Esophagus muscularis mucosa (tissue), 4 donors: ENCODE measurements at regions not wholly inside any gene's neighbourhood (a gene's known extent, or its start where the extent isn't known, plus 50 kb on each side); places are given as distances from the start of the nearest gene placed in this dataset.

ENCODE experiments used
- DNase-seq: peaks from one replicate; pipeline ENCODE4 v3.0.0-alpha.2; 2017; ENCODE audit errors: extremely low spot score
- H3K27ac ChIP-seq, 4 donors: fragments of 200-600 bp; sonication (generic); replicated peaks in 1 of 4; 1 replicate in 3 of 4; 2 replicates in 1 of 4; pipeline ENCODE4 v1.5.1; 2016 to 2019; ENCODE audit warnings: mild to moderate bottlenecking in 1 of 4
- H3K27me3 ChIP-seq, 4 donors: fragments of 200-600 bp; sonication (generic); one replicate each; pipeline versions ENCODE4 v1.5.1 to v1.6.0; 2016 to 2019
- H3K36me3 ChIP-seq, 4 donors: fragments of 200-600 bp; sonication (generic); one replicate each; pipeline ENCODE4 v1.5.1; 2016 to 2019
- H3K4me1 ChIP-seq, 4 donors: fragments of 200-600 bp; sonication (generic); one replicate each; pipeline ENCODE4 v1.5.1; 2016 to 2019
- H3K4me3 ChIP-seq, 4 donors: fragments of 200-600 bp; sonication (generic); 1 replicate in 2 of 4; 2 replicates in 2 of 4; pipeline ENCODE4 v1.5.1; 2016 to 2019; ENCODE audit warnings: mild to moderate bottlenecking in 4 of 4, moderate library complexity in 1 of 4
- H3K9me3 ChIP-seq, 4 donors: fragments of 200-600 bp; sonication (generic); 1 replicate in 3 of 4; 2 replicates in 1 of 4; pipeline ENCODE4 v1.5.1; 2016 to 2019
- EP300 ChIP-seq: sonication (generic); formaldehyde crosslinking; IDR thresholded peaks from one replicate; pipeline ENCODE4 v1.6.1; 2017; ENCODE audit warnings: antibody characterized with exemption
- POLR2A ChIP-seq: fragments of 450-650 bp; IDR thresholded peaks from one replicate; pipeline ENCODE4 v1.6.1; 2017; ENCODE audit warnings: antibody characterized with exemption, moderate library complexity, mild to moderate bottlenecking, low read depth
- POLR2AphosphoS5 ChIP-seq, 2 donors: sonication (generic); formaldehyde crosslinking; IDR thresholded peaks; one replicate each; pipeline ENCODE4 v1.6.1; 2017; ENCODE audit warnings: antibody characterized with exemption in 2 of 2
- WGBS: methylation state at CpG from one replicate; pipeline ENCODE4 v1.1.5; 2018; 5-methylcytosine and 5-hydroxymethylcytosine counted together
- intact Hi-C: fragments of 100-400 bp; cut with DNase I; formaldehyde crosslinking; loops from one replicate; pipeline ENCODE4 v1.15.1; 2023
- TF ChIP-seq, protein P1 (sequence below), 3 experiments: fragments of 200-600 bp in 2 of 3; fragments of 450-650 bp in 1 of 3; sonication (generic) in 2 of 3; IDR thresholded peaks; one replicate each; pipeline ENCODE4 v1.5.1; 2017 to 2019; ENCODE audit warnings: antibody characterized with exemption in 3 of 3, mild to moderate bottlenecking in 2 of 3, moderate library complexity in 1 of 3

DNA sequence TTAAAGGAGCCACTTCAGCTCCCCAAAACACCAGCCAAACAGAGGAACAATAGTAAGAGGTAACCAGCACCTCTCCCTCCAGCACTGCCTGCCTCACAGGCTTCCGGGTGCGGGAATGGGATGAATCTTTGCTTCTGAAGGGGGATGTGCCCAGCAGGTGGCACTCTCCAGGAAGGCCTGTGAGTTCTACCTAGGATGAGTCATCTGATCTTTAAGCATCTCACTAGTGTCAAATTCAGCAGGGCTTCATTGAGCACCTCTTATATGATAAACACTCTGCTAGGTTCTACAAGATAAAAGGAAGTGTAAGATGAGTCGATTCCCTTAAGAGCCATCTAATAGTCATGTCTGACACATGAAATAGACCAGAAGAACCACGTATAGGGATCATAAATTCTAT lies 237.4 kb upstream of the UMPS start:
- Histone ChIP-seq H3K27ac (no peak overlapping the region), H3K27me3 (no peaks in the 10 kb centered on the region), H3K9me3 (no peaks in the 10 kb centered on the region), H3K4me1 (peaks cover 0 to 7% (median 0%) of the 10 kb centered on the region in 4 donors), H3K36me3 (peaks cover 0 to 40% (median 13%) of the 10 kb centered on the region in 4 donors), H3K4me3 (no peak overlapping the region)
- intact Hi-C loops = loop anchor here (2.0 kb wide), 1 partner anchor 60 kb away; no protein-coding TSS in a partner anchor
- no peak for TF ChIP-seq POLR2A
- TF ChIP-seq, protein P1, sequence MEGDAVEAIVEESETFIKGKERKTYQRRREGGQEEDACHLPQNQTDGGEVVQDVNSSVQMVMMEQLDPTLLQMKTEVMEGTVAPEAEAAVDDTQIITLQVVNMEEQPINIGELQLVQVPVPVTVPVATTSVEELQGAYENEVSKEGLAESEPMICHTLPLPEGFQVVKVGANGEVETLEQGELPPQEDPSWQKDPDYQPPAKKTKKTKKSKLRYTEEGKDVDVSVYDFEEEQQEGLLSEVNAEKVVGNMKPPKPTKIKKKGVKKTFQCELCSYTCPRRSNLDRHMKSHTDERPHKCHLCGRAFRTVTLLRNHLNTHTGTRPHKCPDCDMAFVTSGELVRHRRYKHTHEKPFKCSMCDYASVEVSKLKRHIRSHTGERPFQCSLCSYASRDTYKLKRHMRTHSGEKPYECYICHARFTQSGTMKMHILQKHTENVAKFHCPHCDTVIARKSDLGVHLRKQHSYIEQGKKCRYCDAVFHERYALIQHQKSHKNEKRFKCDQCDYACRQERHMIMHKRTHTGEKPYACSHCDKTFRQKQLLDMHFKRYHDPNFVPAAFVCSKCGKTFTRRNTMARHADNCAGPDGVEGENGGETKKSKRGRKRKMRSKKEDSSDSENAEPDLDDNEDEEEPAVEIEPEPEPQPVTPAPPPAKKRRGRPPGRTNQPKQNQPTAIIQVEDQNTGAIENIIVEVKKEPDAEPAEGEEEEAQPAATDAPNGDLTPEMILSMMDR (IDR thresholded peaks at IDR 0.05) = peak; percentile 53 to 58 (median 53)
- DNase-seq = no peak
- 75% methylated on average over 2 of the region's 4 CpGs for WGBS

DNA sequence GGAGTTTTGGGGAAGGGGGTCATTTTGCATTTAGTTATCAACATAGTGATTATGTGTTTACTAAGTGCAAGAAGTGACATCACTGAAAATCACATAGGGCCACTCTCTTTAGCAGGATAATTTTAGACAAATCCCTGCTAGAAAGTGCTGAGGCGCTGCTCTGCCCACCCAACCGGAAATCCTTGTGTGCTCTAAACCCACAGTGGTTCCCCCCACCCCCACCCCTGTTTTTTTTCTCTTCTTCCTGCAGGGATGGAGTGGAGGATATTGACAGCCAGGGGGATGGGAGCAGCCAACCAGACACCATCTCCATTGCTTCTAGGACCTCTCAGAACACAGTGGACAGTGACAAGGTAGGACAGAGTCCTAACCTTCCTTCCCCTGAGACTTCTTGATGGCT lies 234.2 kb upstream of the UMPS start:
- TF ChIP-seq EP300 = no peak
- TF ChIP-seq POLR2AphosphoS5 (IDR thresholded peaks at IDR 0.05) = no peak
- TF ChIP-seq POLR2A = no peak
- TF ChIP-seq, protein P1 (IDR thresholded peaks at IDR 0.05) = no peak
- Histone ChIP-seq H3K27me3 (no peaks in the 10 kb centered on the region), H3K4me1 (peaks cover 0 to 7% (median 0%) of the 10 kb centered on the region in 4 donors), H3K4me3 (no peak overlapping the region), H3K27ac (no peak overlapping the region), H3K9me3 (no peaks in the 10 kb centered on the region), H3K36me3 (peaks cover 0 to 12% (median 2%) of the 10 kb centered on the region in 4 donors)
- no peak for DNase-seq
- intact Hi-C loops = no loop called here
- WGBS = 76% methylated on average over 2 of the region's 2 CpGs

DNA sequence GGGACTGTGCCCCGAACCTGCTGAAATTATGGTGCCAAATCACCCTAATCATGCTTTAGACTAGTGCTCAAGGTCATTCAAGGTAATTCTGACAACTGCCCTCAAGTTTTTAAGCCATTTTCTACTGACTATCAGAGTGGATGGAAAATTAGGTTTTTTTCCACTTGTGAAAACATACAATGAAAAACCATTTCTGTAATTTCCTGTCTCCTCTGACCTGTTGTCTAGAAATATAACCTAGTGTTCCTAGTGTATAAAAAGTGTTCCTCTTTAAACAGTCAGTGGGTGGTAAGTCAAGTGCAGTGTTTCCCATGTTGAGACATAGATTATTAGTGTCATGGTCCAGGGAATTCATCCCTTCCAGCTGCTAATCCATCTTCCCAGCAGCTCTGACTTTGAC lies 232.8 kb upstream of the UMPS start:
- Histone ChIP-seq H3K27ac (no peak overlapping the region), H3K4me3 (no peak overlapping the region), H3K27me3 (no peaks in the 10 kb centered on the region), H3K4me1 (peaks cover 0 to 7% (median 0%) of the 10 kb centered on the region in 4 donors), H3K9me3 (no peaks in the 10 kb centered on the region), H3K36me3 (peaks cover 0 to 7% (median 0%) of the 10 kb centered on the region in 4 donors)
- WGBS = 81% methylated on average over 1 of the region's 1 CpG
- DNase-seq = no peak
- intact Hi-C loops = no loop called here
- TF ChIP-seq, protein P1 (IDR thresholded peaks at IDR 0.05) = no peak
- TF ChIP-seq POLR2A (no peak), POLR2AphosphoS5 (IDR thresholded peaks at IDR 0.05) (no peak), EP300 (no peak)

DNA sequence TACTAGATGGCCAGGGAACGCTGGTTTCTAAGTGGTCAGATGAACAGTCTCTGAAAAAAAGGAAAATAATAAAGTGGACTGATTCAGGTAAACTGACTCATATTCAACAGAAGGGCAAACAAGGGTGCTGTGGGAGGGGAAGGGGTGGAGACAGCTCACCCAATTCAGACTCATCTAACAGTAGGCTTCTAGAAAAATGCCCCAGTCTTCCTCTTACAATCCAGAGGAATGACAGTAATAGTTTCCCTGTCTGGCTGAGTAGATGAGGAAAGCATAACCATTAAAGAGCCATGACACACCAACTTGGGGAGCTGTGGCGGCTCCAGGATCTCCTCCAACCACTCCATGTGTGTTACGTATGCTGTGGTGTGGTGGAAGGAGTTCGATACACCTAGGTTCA lies 231.4 kb upstream of the UMPS start:
- H3K4me1 ChIP-seq = peaks cover 0 to 9% (median under 1%) of the 10 kb centered on the region in 4 donors
- no peak for DNase-seq
- H3K27me3 ChIP-seq = no peaks in the 10 kb centered on the region
- intact Hi-C loops = no loop called here
- TF ChIP-seq POLR2A (no peak), EP300 (no peak), POLR2AphosphoS5 (IDR thresholded peaks at IDR 0.05) (no peak)
- TF ChIP-seq, protein P1 (IDR thresholded peaks at IDR 0.05) = no peak
- H3K4me3 ChIP-seq = no peak overlapping the region
- peaks cover 0 to 2% (median 0%) of the 10 kb centered on the region in 4 donors for H3K36me3 ChIP-seq
- WGBS = 90% methylated on average over 4 of the region's 4 CpGs
- no peak overlapping the region for H3K27ac ChIP-seq
- H3K9me3 ChIP-seq = no peaks in the 10 kb centered on the region
